Keratinocyte (primary cell): ENCODE measurements at regions not wholly inside any gene's neighbourhood (a gene's known extent, or its start where the extent isn't known, plus 50 kb on each side); places are given as distances from the start of the nearest gene placed in this dataset.

Source experiments
- DNase-seq: peaks from one replicate; pipeline ENCODE4 v3.0.0-alpha.2; 2011; ENCODE audit warnings: low read depth, missing footprints, low spot score
- FAIRE-seq: peaks from 2 replicates; lab custom pipeline; 2011; peaks lifted over from hg19 to GRCh38; lab: Jason Lieb, UNC
- H2AFZ ChIP-seq: 2 replicates; pipeline ENCODE4 v1.6.0; 2012; ENCODE audit warnings: low read length, control low read depth, inconsistent platforms; ENCODE audit not compliant: control insufficient read depth
- H3K27ac ChIP-seq: 2 replicates; pipeline ENCODE4 v1.5.1; 2011; ENCODE audit warnings: low read length; ENCODE audit not compliant: control insufficient read depth, insufficient read depth
- H3K27me3 ChIP-seq: 3 replicates; pipeline ENCODE4 v1.6.0; 2011; ENCODE audit warnings: low read length; ENCODE audit not compliant: control insufficient read depth, insufficient read depth; ENCODE audit errors: extremely low read depth
- H3K36me3 ChIP-seq, 2 experiments: 2 replicates in 1 of 2; 3 replicates in 1 of 2; pipeline ENCODE4 v1.5.1; 2011; ENCODE audit warnings: low read length in 2 of 2, mild to moderate bottlenecking in 1 of 2; ENCODE audit not compliant: control insufficient read depth in 2 of 2, insufficient read depth in 2 of 2; ENCODE audit errors: extremely low read depth in 1 of 2
- H3K4me1 ChIP-seq: 3 replicates; pipeline ENCODE4 v1.5.1; 2011; ENCODE audit warnings: low read length; ENCODE audit not compliant: control insufficient read depth, insufficient read depth; ENCODE audit errors: extremely low read depth
- H3K4me2 ChIP-seq: 3 replicates; pipeline ENCODE4 v1.6.0; 2011; ENCODE audit warnings: low read depth, low read length; ENCODE audit not compliant: control insufficient read depth, insufficient read depth; ENCODE audit errors: extremely low read depth
- H3K4me3 ChIP-seq, 3 experiments: fragments of 200-600 bp in 1 of 3; sonication (generic) in 1 of 3; 2 replicates in 2 of 3; 3 replicates in 1 of 3; pipeline ENCODE4 v1.5.1; 2011 to 2016; ENCODE audit warnings: low read length in 3 of 3, mild to moderate bottlenecking in 3 of 3, control low read depth in 2 of 3, inconsistent platforms in 1 of 3, low read depth in 1 of 3, mixed read lengths in 1 of 3, mixed run types in 1 of 3, moderate library complexity in 1 of 3; ENCODE audit not compliant: control insufficient read depth in 2 of 3, insufficient read depth in 2 of 3; ENCODE audit errors: extremely low read depth in 1 of 3
- H3K79me2 ChIP-seq: 2 replicates; pipeline ENCODE4 v1.6.0; 2012; ENCODE audit warnings: low read length; ENCODE audit not compliant: control insufficient read depth, insufficient read depth
- H3K9ac ChIP-seq: 3 replicates; pipeline ENCODE4 v1.6.0; 2011; ENCODE audit warnings: low read length; ENCODE audit not compliant: control insufficient read depth, insufficient read depth; ENCODE audit errors: extremely low read depth
- H3K9me1 ChIP-seq: 3 replicates; pipeline ENCODE4 v1.6.0; 2011; ENCODE audit warnings: low read length; ENCODE audit not compliant: control insufficient read depth, insufficient read depth; ENCODE audit errors: extremely low read depth
- H3K9me3 ChIP-seq: 2 replicates; pipeline ENCODE4 v1.5.1; 2012; ENCODE audit warnings: low read depth, low read length; ENCODE audit not compliant: control insufficient read depth
- H4K20me1 ChIP-seq: 3 replicates; pipeline ENCODE4 v1.6.0; 2011; ENCODE audit warnings: low read length; ENCODE audit not compliant: control insufficient read depth, insufficient read depth; ENCODE audit errors: extremely low read depth
- EZH2 ChIP-seq: IDR thresholded peaks from one replicate; pipeline ENCODE4 v1.6.1; 2012; ENCODE audit warnings: inconsistent platforms, mild to moderate bottlenecking, low read length, moderate library complexity
- dilution Hi-C: fragments of 300-500 bp; cut with MboI; formaldehyde crosslinking; loops from one replicate; pipeline ENCODE4 v1.7.0; 2020; ENCODE audit warnings: low sequenced_read_pairs; ENCODE audit not compliant: extremely low pct_ligation_motif_present
- TF ChIP-seq, protein P1 (sequence below), 3 experiments: IDR thresholded peaks in 1 of 3; conservative IDR thresholded peaks in 1 of 3; optimal IDR thresholded peaks in 1 of 3; 2 replicates in 2 of 3; 3 replicates in 1 of 3; pipeline versions ENCODE3 to v1.5.1; 2011; ENCODE audit warnings: low read length in 3 of 3, mild to moderate bottlenecking in 3 of 3, moderate library complexity in 2 of 3, control low read depth in 1 of 3, inconsistent platforms in 1 of 3; ENCODE audit not compliant: insufficient read depth in 2 of 3; ENCODE audit errors: extremely low read depth in 1 of 3

DNA sequence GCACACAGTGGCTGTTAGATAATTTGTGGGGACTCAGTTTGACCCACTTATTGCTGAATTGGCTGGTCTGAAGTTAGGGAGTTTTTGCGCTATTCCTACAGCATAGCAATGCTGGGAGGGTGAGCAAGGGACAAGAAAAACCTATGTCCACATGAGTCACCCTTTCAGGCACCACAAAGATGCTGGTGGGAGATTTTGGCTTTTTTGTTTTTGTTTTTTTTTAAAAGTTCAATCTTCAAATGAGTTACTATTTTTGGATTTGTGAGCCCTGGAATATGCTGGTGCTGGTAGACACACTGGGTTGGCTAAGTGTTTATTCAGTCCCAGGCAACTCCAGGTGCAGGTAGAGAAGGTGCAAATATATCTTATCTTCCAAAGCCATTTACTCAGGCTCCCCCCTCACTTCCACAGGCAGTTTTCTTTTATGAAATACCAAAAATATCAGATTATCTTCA, 143.4 kb downstream of the BTG1 start:
- no peak for DNase-seq
- H3K27ac ChIP-seq, result no peak overlapping the region
- no peak overlapping the region for H3K4me3 ChIP-seq
- no peaks in the 10 kb centered on the region for H3K9me1 ChIP-seq
- H2AFZ ChIP-seq, result no peak overlapping the region
- no peaks in the 10 kb centered on the region for H4K20me1 ChIP-seq
- H3K27me3 ChIP-seq, result no peaks in the 10 kb centered on the region
- FAIRE-seq, result no peak
- dilution Hi-C loops, result no loop called here
- no peak overlapping the region for H3K9ac ChIP-seq
- H3K9me3 ChIP-seq, result no peaks in the 10 kb centered on the region
- no peaks in the 10 kb centered on the region for H3K79me2 ChIP-seq
- no peaks in the 10 kb centered on the region for H3K36me3 ChIP-seq
- H3K4me2 ChIP-seq, result no peak overlapping the region
- TF ChIP-seq EZH2, result no peak
- TF ChIP-seq, protein P1, sequence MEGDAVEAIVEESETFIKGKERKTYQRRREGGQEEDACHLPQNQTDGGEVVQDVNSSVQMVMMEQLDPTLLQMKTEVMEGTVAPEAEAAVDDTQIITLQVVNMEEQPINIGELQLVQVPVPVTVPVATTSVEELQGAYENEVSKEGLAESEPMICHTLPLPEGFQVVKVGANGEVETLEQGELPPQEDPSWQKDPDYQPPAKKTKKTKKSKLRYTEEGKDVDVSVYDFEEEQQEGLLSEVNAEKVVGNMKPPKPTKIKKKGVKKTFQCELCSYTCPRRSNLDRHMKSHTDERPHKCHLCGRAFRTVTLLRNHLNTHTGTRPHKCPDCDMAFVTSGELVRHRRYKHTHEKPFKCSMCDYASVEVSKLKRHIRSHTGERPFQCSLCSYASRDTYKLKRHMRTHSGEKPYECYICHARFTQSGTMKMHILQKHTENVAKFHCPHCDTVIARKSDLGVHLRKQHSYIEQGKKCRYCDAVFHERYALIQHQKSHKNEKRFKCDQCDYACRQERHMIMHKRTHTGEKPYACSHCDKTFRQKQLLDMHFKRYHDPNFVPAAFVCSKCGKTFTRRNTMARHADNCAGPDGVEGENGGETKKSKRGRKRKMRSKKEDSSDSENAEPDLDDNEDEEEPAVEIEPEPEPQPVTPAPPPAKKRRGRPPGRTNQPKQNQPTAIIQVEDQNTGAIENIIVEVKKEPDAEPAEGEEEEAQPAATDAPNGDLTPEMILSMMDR (optimal IDR thresholded peaks at IDR 0.05 in 1 of 3, IDR thresholded peaks at IDR 0.05 in 1 of 3, conservative IDR thresholded peaks at IDR 0.05 in 1 of 3; ENCODE audit: extremely low read depth in 1 of 3, insufficient read depth in 2 of 3, low read length in 3 of 3), result no peak
- H3K4me1 ChIP-seq, result no peaks in the 10 kb centered on the region

DNA sequence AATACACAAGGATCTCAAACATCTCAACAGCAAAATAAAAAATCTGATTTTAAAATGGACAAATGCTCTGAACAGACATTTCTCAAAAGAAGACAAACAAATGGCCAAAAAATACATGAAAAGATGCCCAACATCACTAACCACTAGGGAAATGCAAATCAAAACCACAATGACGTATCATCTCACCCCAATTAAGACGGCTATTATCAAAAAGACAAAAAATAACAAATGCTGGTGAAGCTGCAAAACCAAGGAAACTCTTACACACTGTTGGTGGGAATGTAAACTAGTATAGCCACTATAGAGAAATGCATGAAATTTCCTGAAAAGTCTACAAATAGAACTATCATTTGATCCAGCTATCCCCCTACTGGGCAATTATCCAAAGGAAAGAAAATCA, 145.0 kb downstream of the BTG1 start:
- H3K27me3 ChIP-seq, result no peaks in the 10 kb centered on the region
- no peak overlapping the region for H3K4me2 ChIP-seq
- no peak overlapping the region for H3K27ac ChIP-seq
- no peak for DNase-seq
- no peaks in the 10 kb centered on the region for H3K9me3 ChIP-seq
- H3K4me3 ChIP-seq, result no peak overlapping the region
- dilution Hi-C loops, result no loop called here
- no peak overlapping the region for H2AFZ ChIP-seq
- no peaks in the 10 kb centered on the region for H3K9me1 ChIP-seq
- H4K20me1 ChIP-seq, result no peaks in the 10 kb centered on the region
- H3K9ac ChIP-seq, result no peak overlapping the region
- H3K4me1 ChIP-seq, result no peaks in the 10 kb centered on the region
- H3K36me3 ChIP-seq, result no peaks in the 10 kb centered on the region
- no peaks in the 10 kb centered on the region for H3K79me2 ChIP-seq
- TF ChIP-seq, protein P1 (optimal IDR thresholded peaks at IDR 0.05 in 1 of 3, IDR thresholded peaks at IDR 0.05 in 1 of 3, conservative IDR thresholded peaks at IDR 0.05 in 1 of 3; ENCODE audit: extremely low read depth in 1 of 3, insufficient read depth in 2 of 3, low read length in 3 of 3), result no peak
- no peak for TF ChIP-seq EZH2
- FAIRE-seq, result no peak
